IMR-90 (cell line): ENCODE measurements at regions not wholly inside any gene's neighbourhood (a gene's known extent, or its start where the extent isn't known, plus 50 kb on each side); places are given as distances from the start of the nearest gene placed in this dataset.

Experiments used
- ATAC-seq: fragments of 200-7000 bp; cut with Tn5 transposase; 2 replicates; pipeline ENCODE4 v1.9.1; 2020; ENCODE audit warnings: low read depth, mild to moderate bottlenecking, moderate library complexity
- BruUV-seq: library from RNA; stranded (reverse); fragments of 400-500 nt; replicated peaks from 2 replicates; lab custom pipeline; 2021; lab: Mats Ljungman, UMichigan
- CTCF ChIA-PET: fragments of 300-600 bp; formaldehyde crosslinking; extraction: SDS; loops from one replicate; lab custom pipeline; 2021; ENCODE audit warnings: antibody characterized with exemption; lab: Yijun Ruan, JAX
- POLR2A ChIA-PET: fragments of 300-600 bp; sonication (Branson Sonifier 250); formaldehyde crosslinking; loops from one replicate; lab custom pipeline; 2022; ENCODE audit warnings: antibody characterized with exemption; ENCODE audit not compliant: unreplicated experiment; lab: Charles Lee
- DNase-seq: peaks from one replicate; pipeline ENCODE4 v3.0.0; 2013
- H2AFZ ChIP-seq: replicated peaks from 2 replicates; pipeline ENCODE3; 2013; ENCODE audit warnings: low read length, mild to moderate bottlenecking; ENCODE audit not compliant: poor library complexity
- H2AK5ac ChIP-seq: 2 replicates; pipeline ENCODE4 v1.6.1; 2013; ENCODE audit warnings: low read depth, low read length, inconsistent platforms
- H2AK9ac ChIP-seq: replicated peaks from 2 replicates; pipeline ENCODE3; 2013; ENCODE audit warnings: mild to moderate bottlenecking, low read depth, low read length, moderate library complexity; ENCODE audit not compliant: poor library complexity
- H2BK120ac ChIP-seq: 2 replicates; pipeline ENCODE4 v1.6.1; 2013; ENCODE audit warnings: low read depth, low read length, inconsistent platforms
- H2BK15ac ChIP-seq: 3 replicates; pipeline ENCODE4 v1.6.1; 2013; ENCODE audit warnings: low read depth, low read length, inconsistent platforms
- H2BK20ac ChIP-seq: 2 replicates; pipeline ENCODE4 v1.6.1; 2013; ENCODE audit warnings: low read depth, mild to moderate bottlenecking, inconsistent platforms, low read length, moderate library complexity
- H2BK5ac ChIP-seq: 2 replicates; pipeline ENCODE4 v1.6.1; 2013; ENCODE audit warnings: mild to moderate bottlenecking, low read depth, low read length, inconsistent platforms; ENCODE audit not compliant: poor library complexity, severe bottlenecking
- H3K14ac ChIP-seq: replicated peaks from 2 replicates; pipeline ENCODE4 v1.6.1; 2013; ENCODE audit warnings: low read depth, low read length, inconsistent platforms
- H3K18ac ChIP-seq: 2 replicates; pipeline ENCODE4 v1.6.1; 2013; ENCODE audit warnings: low read depth, low read length, control low read depth
- H3K23ac ChIP-seq: 2 replicates; pipeline ENCODE4 v1.6.1; 2013; ENCODE audit warnings: low read depth, low read length, inconsistent platforms
- H3K27ac ChIP-seq: 2 replicates; pipeline ENCODE4 v1.5.1; 2013; ENCODE audit warnings: mild to moderate bottlenecking, control low read depth, low read length; ENCODE audit not compliant: insufficient read depth
- H3K27me3 ChIP-seq: 2 replicates; pipeline ENCODE4 v1.6.1; 2013; ENCODE audit warnings: low read length; ENCODE audit not compliant: control insufficient read depth, insufficient read depth
- H3K36me3 ChIP-seq: 2 replicates; pipeline ENCODE4 v1.6.1; 2013; ENCODE audit warnings: low read length, mixed read lengths; ENCODE audit not compliant: control insufficient read depth, insufficient read depth
- H3K4ac ChIP-seq: 2 replicates; pipeline ENCODE4 v1.6.1; 2013; ENCODE audit warnings: low read depth, low read length, inconsistent platforms
- H3K4me1 ChIP-seq: 2 replicates; pipeline ENCODE4 v1.6.1; 2013; ENCODE audit warnings: low read length, mixed read lengths; ENCODE audit not compliant: control insufficient read depth, insufficient read depth
- H3K4me2 ChIP-seq: 2 replicates; pipeline ENCODE4 v1.6.1; 2013; ENCODE audit warnings: low read depth, mild to moderate bottlenecking, control low read depth, low read length, moderate library complexity
- H3K4me3 ChIP-seq: 2 replicates; pipeline ENCODE4 v1.5.1; 2013; ENCODE audit warnings: low read depth, mild to moderate bottlenecking, control low read depth, low read length, moderate library complexity; ENCODE audit not compliant: insufficient read depth
- H3K56ac ChIP-seq: 2 replicates; pipeline ENCODE4 v1.6.1; 2013; ENCODE audit warnings: low read length, inconsistent platforms; ENCODE audit not compliant: insufficient read depth; ENCODE audit errors: extremely low read depth
- H3K79me1 ChIP-seq, 2 experiments: 2 replicates each; pipeline ENCODE4 v1.6.1; 2013; ENCODE audit warnings: low read length in 2 of 2, inconsistent platforms in 1 of 2, low read depth in 1 of 2
- H3K9ac ChIP-seq: 2 replicates; pipeline ENCODE4 v1.6.1; 2013; ENCODE audit warnings: low read depth, low read length, control low read depth
- H3K9me1 ChIP-seq: 2 replicates; pipeline ENCODE4 v1.6.1; 2013; ENCODE audit warnings: low read length, inconsistent platforms; ENCODE audit not compliant: insufficient read depth
- H3K9me3 ChIP-seq: 2 replicates; pipeline ENCODE4 v1.6.1; 2013; ENCODE audit warnings: low read length; ENCODE audit not compliant: control insufficient read depth, insufficient read depth
- H4K20me1 ChIP-seq: 2 replicates; pipeline ENCODE4 v1.6.1; 2013; ENCODE audit warnings: low read length, inconsistent platforms; ENCODE audit not compliant: insufficient read depth
- H4K5ac ChIP-seq: 2 replicates; pipeline ENCODE4 v1.6.1; 2013; ENCODE audit warnings: mild to moderate bottlenecking, low read depth, low read length, control low read depth
- H4K8ac ChIP-seq, 2 experiments: 2 replicates each; pipeline ENCODE4 v1.6.1; 2013; ENCODE audit warnings: low read depth in 2 of 2, low read length in 2 of 2, control low read depth in 1 of 2, inconsistent platforms in 1 of 2
- H4K91ac ChIP-seq: 2 replicates; pipeline ENCODE4 v1.6.1; 2013; ENCODE audit warnings: low read depth, low read length, inconsistent platforms; ENCODE audit not compliant: insufficient read depth
- MAFK ChIP-seq: IDR thresholded peaks from 2 replicates; pipeline ENCODE4 v1.6.1; 2012; ENCODE audit warnings: low read depth, low read length, improper control_type of control experiment
- POLR2A ChIP-seq: IDR thresholded peaks from 2 replicates; pipeline ENCODE4 v1.6.1; 2012; ENCODE audit warnings: mild to moderate bottlenecking, low read depth, low read length
- WGBS, 2 experiments: methylation state at CpG; one replicate each; pipeline versions ENCODE4 v1.1.5 to v1.1.7; 2013; ENCODE audit warnings: missing lambda C conversion rate in 2 of 2; ENCODE audit not compliant: insufficient read length in 1 of 2; ENCODE audit errors: extremely low coverage in 2 of 2; 5-methylcytosine and 5-hydroxymethylcytosine counted together
- dilution Hi-C: fragments of 300-500 bp; cut with HindIII; formaldehyde crosslinking; loops from one replicate; pipeline ENCODE4 v1.14.3; 2018; ENCODE audit warnings: low sequenced_read_pairs; ENCODE audit not compliant: unreplicated experiment
- in situ Hi-C: fragments of 300-500 bp; cut with MboI; formaldehyde crosslinking; loops from 3 replicates; pipeline ENCODE4 v1.14.3; 2019; ENCODE audit warnings: low sequenced_read_pairs, inconsistent platforms, mixed read lengths
- intact Hi-C: fragments of 100-400 bp; cut with micrococcal nuclease; formaldehyde crosslinking; loops from 2 replicates; pipeline ENCODE4 v1.10.0; 2022

DNA sequence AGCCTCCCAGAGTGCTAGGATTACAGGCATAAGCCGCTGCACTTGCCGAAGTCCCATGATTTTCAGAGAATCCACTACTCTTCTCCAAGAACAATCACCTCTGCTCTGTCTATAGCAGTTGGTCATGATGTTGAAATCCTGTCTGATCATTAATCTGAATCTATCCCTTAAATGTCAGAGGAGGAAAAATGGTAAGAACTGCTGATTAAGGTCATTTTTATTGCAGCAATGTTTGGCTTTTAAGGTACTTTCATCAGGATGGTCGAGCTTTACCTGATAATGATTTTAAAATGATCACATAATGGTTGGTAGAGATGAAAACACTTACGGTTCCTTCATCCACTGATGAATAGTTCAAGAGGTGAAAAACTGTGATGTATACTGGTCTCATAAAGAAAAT, 968.6 kb downstream of the TLE4 start:
- peak; percentile 48 for TF ChIP-seq MAFK
- no peak for TF ChIP-seq POLR2A
- H3K4me1 ChIP-seq, result no peaks in the 10 kb centered on the region
- H2AK5ac ChIP-seq, result no peak overlapping the region
- no peaks in the 10 kb centered on the region for H3K9me1 ChIP-seq
- H2BK5ac ChIP-seq, result no peak overlapping the region
- WGBS, 2 experiments, result no CpG with 5 or more reads among the region's 4 CpGs
- no peak overlapping the region for H2BK15ac ChIP-seq
- no peak overlapping the region for H3K18ac ChIP-seq
- H4K20me1 ChIP-seq, result no peaks in the 10 kb centered on the region
- no peak overlapping the region for H2AK9ac ChIP-seq
- in situ Hi-C loops, result no loop called here
- H3K23ac ChIP-seq, result no peak overlapping the region
- no peak overlapping the region for H4K5ac ChIP-seq
- no TSS peak for BruUV-seq
- H2BK120ac ChIP-seq, result no peak overlapping the region
- H3K36me3 ChIP-seq, result no peaks in the 10 kb centered on the region
- no peak overlapping the region for H3K4ac ChIP-seq
- no peak overlapping the region for H3K4me3 ChIP-seq
- no peak for DNase-seq
- intact Hi-C loops, result no loop called here
- H3K27ac ChIP-seq, result no peak overlapping the region
- H3K9me3 ChIP-seq, result no peaks in the 10 kb centered on the region
- H3K27me3 ChIP-seq, result no peaks in the 10 kb centered on the region
- H3K9ac ChIP-seq, result no peak overlapping the region
- no peaks in the 10 kb centered on the region for H3K79me1 ChIP-seq
- H3K56ac ChIP-seq, result no peak overlapping the region
- no peak overlapping the region for H2BK20ac ChIP-seq
- dilution Hi-C loops, result no loop called here
- no peak overlapping the region for H3K4me2 ChIP-seq
- CTCF ChIA-PET, result no interaction called here
- POLR2A ChIA-PET, result no interaction called here
- no peak overlapping the region for H4K8ac ChIP-seq
- H3K14ac ChIP-seq, result no peak overlapping the region
- no peak overlapping the region for H4K91ac ChIP-seq
- ATAC-seq, result no peak
- no peak overlapping the region for H2AFZ ChIP-seq
